ENCODE measurements at regions not wholly inside any gene's neighbourhood (a gene's known extent, or its start where the extent isn't known, plus 50 kb on each side); places are given as distances from the start of the nearest gene placed in this dataset.

- intact Hi-C loops (cut with DNase I; ENCODE audit: low total_unique reads) (no loop called here), in situ Hi-C loops (cut with MboI; ENCODE audit: low sequenced_read_pairs in 4 of 4) (no loop called here)
- Histone ChIP-seq H3K36me3 (no peaks in the 10 kb centered on the region), H3K4me1 (no peaks in the 10 kb centered on the region), H3K27me3 (peaks cover 0 to 2% (median 0%) of the 10 kb centered on the region in 3 donors), H3K4me3 (no peak overlapping the region), H3K9me3 (no peaks in the 10 kb centered on the region), H3K27ac (no peak overlapping the region)
- no peak for DNase-seq
- no peak for ATAC-seq
- TF ChIP-seq POLR2A (IDR thresholded peaks at IDR 0.05): no peak
Observed at GRCh38 chr2:118521960-118522359, 325.5 kb downstream of the EN1 start.

GRCh38 chr2:118521272-118521671 is 326.2 kb downstream of the EN1 start:
- TF ChIP-seq CTCF (IDR thresholded peaks at IDR 0.05 in 4 of 5, conservative IDR thresholded peaks at IDR 0.05 in 1 of 5): no peak
- TF ChIP-seq POLR2A (IDR thresholded peaks at IDR 0.05): no peak
- H3K27me3 ChIP-seq: peaks cover 0 to 2% (median 0%) of the 10 kb centered on the region in 3 donors
- no peak for ATAC-seq
- DNase-seq: no peak
- no peak overlapping the region for H3K4me3 ChIP-seq
- in situ Hi-C loops (cut with MboI; ENCODE audit: low sequenced_read_pairs in 4 of 4) (no loop called here), intact Hi-C loops (cut with DNase I; ENCODE audit: low total_unique reads) (no loop called here)
- no peaks in the 10 kb centered on the region for H3K9me3 ChIP-seq
- no peaks in the 10 kb centered on the region for H3K4me1 ChIP-seq
- no peak overlapping the region for H3K27ac ChIP-seq
- no peaks in the 10 kb centered on the region for H3K36me3 ChIP-seq

- ATAC-seq: no peak
- H3K36me3 ChIP-seq: no peaks in the 10 kb centered on the region
- H3K4me1 ChIP-seq: no peaks in the 10 kb centered on the region
- TF ChIP-seq POLR2A (IDR thresholded peaks at IDR 0.05): no peak
- no peak for TF ChIP-seq CTCF (IDR thresholded peaks at IDR 0.05 in 4 of 5, conservative IDR thresholded peaks at IDR 0.05 in 1 of 5)
- H3K9me3 ChIP-seq: no peaks in the 10 kb centered on the region
- no peak for DNase-seq
- no peak overlapping the region for H3K27ac ChIP-seq
- H3K27me3 ChIP-seq: no peaks in the 10 kb centered on the region
- in situ Hi-C loops (cut with MboI; ENCODE audit: low sequenced_read_pairs in 4 of 4) (no loop called here), intact Hi-C loops (cut with DNase I; ENCODE audit: low total_unique reads) (no loop called here)
- no peak overlapping the region for H3K4me3 ChIP-seq
Observed at GRCh38 chr2:118520246-118520645, 327.2 kb downstream of the EN1 start.

- intact Hi-C loops (cut with DNase I; ENCODE audit: low total_unique reads): no loop called here
- DNase-seq (no peak), ATAC-seq (no peak)
- H3K4me1 ChIP-seq: no peaks in the 10 kb centered on the region
- H3K9me3 ChIP-seq: no peaks in the 10 kb centered on the region
- no peaks in the 10 kb centered on the region for H3K36me3 ChIP-seq
- H3K4me3 ChIP-seq: no peak overlapping the region
- in situ Hi-C loops (cut with MboI; ENCODE audit: low sequenced_read_pairs in 4 of 4): no loop called here
- H3K27ac ChIP-seq: no peak overlapping the region
- H3K27me3 ChIP-seq: no peaks in the 10 kb centered on the region
- TF ChIP-seq POLR2A (IDR thresholded peaks at IDR 0.05) (no peak), CTCF (IDR thresholded peaks at IDR 0.05 in 4 of 5, conservative IDR thresholded peaks at IDR 0.05 in 1 of 5) (no peak)
Observed at GRCh38 chr2:118519511-118519910, 327.9 kb downstream of the EN1 start.

- Histone ChIP-seq H3K4me1 (no peaks in the 10 kb centered on the region), H3K27me3 (no peaks in the 10 kb centered on the region), H3K4me3 (no peak overlapping the region), H3K36me3 (no peaks in the 10 kb centered on the region), H3K27ac (no peak overlapping the region), H3K9me3 (no peaks in the 10 kb centered on the region)
- DNase-seq: no peak
- intact Hi-C loops (cut with DNase I; ENCODE audit: low total_unique reads): no loop called here
- ATAC-seq: no peak
- TF ChIP-seq CTCF (IDR thresholded peaks at IDR 0.05 in 4 of 5, conservative IDR thresholded peaks at IDR 0.05 in 1 of 5) (no peak), POLR2A (IDR thresholded peaks at IDR 0.05) (no peak)
- in situ Hi-C loops (cut with MboI; ENCODE audit: low sequenced_read_pairs in 4 of 4): no loop called here
Observed at GRCh38 chr2:118510807-118511206, 336.6 kb downstream of the EN1 start.
